Mesendoderm (in vitro differentiated cells): ENCODE measurements at regions not wholly inside any gene's neighbourhood (a gene's known extent, or its start where the extent isn't known, plus 50 kb on each side); places are given as distances from the start of the nearest gene placed in this dataset.
"Not testable (repeated sequence)": the region's sequence is repeated elsewhere in the genome, so short reads cannot be mapped to it uniquely, and the experiment has no call there.

ENCODE experiments used
- DNase-seq: peaks from one replicate; pipeline ENCODE4 v3.0.0; 2013
- H2AK5ac ChIP-seq: 2 replicates; pipeline ENCODE4 v1.6.1; 2013; ENCODE audit warnings: low read length, inconsistent platforms
- H2BK120ac ChIP-seq: 2 replicates; pipeline ENCODE4 v1.6.1; 2013; ENCODE audit warnings: low read depth, mild to moderate bottlenecking, low read length, moderate library complexity, mixed read lengths
- H2BK15ac ChIP-seq: replicated peaks from 2 replicates; pipeline ENCODE4 v1.6.1; 2013; ENCODE audit warnings: low read depth, mild to moderate bottlenecking, moderate library complexity
- H2BK5ac ChIP-seq: 2 replicates; pipeline ENCODE4 v1.6.1; 2013; ENCODE audit warnings: low read length, inconsistent platforms
- H3K18ac ChIP-seq: 2 replicates; pipeline ENCODE4 v1.6.1; 2013; ENCODE audit warnings: mild to moderate bottlenecking, low read length, mixed read lengths
- H3K23ac ChIP-seq: one replicate; pipeline ENCODE4 v1.6.1; 2013; ENCODE audit warnings: low read length
- H3K27ac ChIP-seq: 2 replicates; pipeline ENCODE4 v1.5.1; 2013; ENCODE audit warnings: low read depth, mild to moderate bottlenecking, inconsistent platforms, low read length, moderate library complexity
- H3K27me3 ChIP-seq: 2 replicates; pipeline ENCODE4 v1.6.1; 2013; ENCODE audit warnings: low read length, control low read depth, mild to moderate bottlenecking, inconsistent platforms; ENCODE audit not compliant: insufficient read depth, poor library complexity
- H3K36me3 ChIP-seq: 2 replicates; pipeline ENCODE4 v1.6.1; 2013; ENCODE audit warnings: low read length, inconsistent platforms; ENCODE audit not compliant: control insufficient read depth, insufficient read depth
- H3K4ac ChIP-seq: one replicate; pipeline ENCODE4 v1.6.1; 2013; ENCODE audit warnings: low read depth, mild to moderate bottlenecking, low read length, moderate library complexity
- H3K4me1 ChIP-seq: 2 replicates; pipeline ENCODE4 v1.6.1; 2013; ENCODE audit warnings: low read depth, low read length, inconsistent platforms; ENCODE audit not compliant: control insufficient read depth
- H3K4me2 ChIP-seq: 2 replicates; pipeline ENCODE4 v1.6.1; 2013; ENCODE audit warnings: low read length
- H3K4me3 ChIP-seq: 2 replicates; pipeline ENCODE4 v1.5.1; 2013; ENCODE audit warnings: mild to moderate bottlenecking, low read length
- H3K56ac ChIP-seq: one replicate; pipeline ENCODE4 v1.6.1; 2013; ENCODE audit warnings: low read length
- H3K79me1 ChIP-seq: 2 replicates; pipeline ENCODE4 v1.6.1; 2013; ENCODE audit warnings: low read length, inconsistent platforms
- H3K79me2 ChIP-seq: 2 replicates; pipeline ENCODE4 v1.6.1; 2013; ENCODE audit warnings: mild to moderate bottlenecking, low read length; ENCODE audit not compliant: control insufficient read depth, insufficient read depth
- H3K9ac ChIP-seq: 2 replicates; pipeline ENCODE4 v1.6.1; 2013; ENCODE audit warnings: low read length, inconsistent platforms
- H4K5ac ChIP-seq: one replicate; pipeline ENCODE4 v1.6.1; 2013; ENCODE audit warnings: low read length
- H4K8ac ChIP-seq: one replicate; pipeline ENCODE4 v1.6.1; 2013; ENCODE audit warnings: low read depth, mild to moderate bottlenecking, control low read depth, low read length, moderate library complexity
- WGBS: extraction: QIAGEN DNeasy Blood & Tissue Kit; methylation state at CpG from one replicate; pipeline ENCODE4 v1.1.7; 2013; ENCODE audit warnings: low lambda C conversion rate, missing lambda C conversion rate; ENCODE audit not compliant: insufficient coverage; ENCODE audit errors: extremely low coverage; 5-methylcytosine and 5-hydroxymethylcytosine counted together

GRCh38 chr22:46034480-46034879 is 57.5 kb upstream of the WNT7B start:
- H4K5ac ChIP-seq, H3K4me1 ChIP-seq, H3K79me1 ChIP-seq, H3K4me2 ChIP-seq, H4K8ac ChIP-seq, H3K27me3 ChIP-seq, H3K4me3 ChIP-seq, DNase-seq, H3K36me3 ChIP-seq, H3K23ac ChIP-seq, H2BK15ac ChIP-seq, H3K9ac ChIP-seq, H3K79me2 ChIP-seq, H2BK120ac ChIP-seq, H3K56ac ChIP-seq, H2AK5ac ChIP-seq, H3K4ac ChIP-seq, H3K18ac ChIP-seq, H3K27ac ChIP-seq, H2BK5ac ChIP-seq: not testable (repeated sequence)
- no CpG with 5 or more reads among the region's 5 CpGs for WGBS

GRCh38 chr22:46035380-46035741 is 58.4 kb upstream of the WNT7B start:
- H4K5ac ChIP-seq = no peak overlapping the region
- peak overlapping the region; percentile 73 for H3K4me2 ChIP-seq
- no peak overlapping the region for H2BK15ac ChIP-seq
- no CpG with 5 or more reads among the region's 16 CpGs for WGBS
- H3K27ac ChIP-seq = no peak overlapping the region
- no peaks in the 10 kb centered on the region for H3K27me3 ChIP-seq
- H3K56ac ChIP-seq = peak overlapping the region; percentile 76
- no peaks in the 10 kb centered on the region for H3K79me2 ChIP-seq
- no peak overlapping the region for H2BK5ac ChIP-seq
- no peak overlapping the region for H3K18ac ChIP-seq
- no peak overlapping the region for H2BK120ac ChIP-seq
- no peak overlapping the region for H4K8ac ChIP-seq
- H3K4me3 ChIP-seq = peak overlapping the region; percentile 65
- no peak overlapping the region for H3K4ac ChIP-seq
- peak overlapping the region; percentile 85 for H3K9ac ChIP-seq
- H3K79me1 ChIP-seq = no peaks in the 10 kb centered on the region
- no peak for DNase-seq
- H3K23ac ChIP-seq = no peak overlapping the region
- no peaks in the 10 kb centered on the region for H3K4me1 ChIP-seq
- no peaks in the 10 kb centered on the region for H3K36me3 ChIP-seq
- H2AK5ac ChIP-seq = no peak overlapping the region

GRCh38 chr22:46035742-46036557 is 59.0 kb upstream of the WNT7B start:
- no peaks in the 10 kb centered on the region for H3K27me3 ChIP-seq
- H3K27ac ChIP-seq = no peak overlapping the region
- H3K36me3 ChIP-seq = no peaks in the 10 kb centered on the region

GRCh38 chr22:46036558-46037408 is 59.8 kb upstream of the WNT7B start:
- Histone ChIP-seq H3K4me1 (no peaks in the 10 kb centered on the region), H3K4me2 (peak overlapping the region; percentile 85), H3K27me3 (no peaks in the 10 kb centered on the region), H4K8ac (no peak overlapping the region), H3K79me1 (no peaks in the 10 kb centered on the region), H2BK15ac (no peak overlapping the region), H3K56ac (peak overlapping the region; percentile 95), H3K23ac (no peak overlapping the region), H2BK120ac (no peak overlapping the region), H3K4me3 (peak overlapping the region; percentile 56), H4K5ac (no peak overlapping the region), H3K27ac (no peak overlapping the region), H2AK5ac (no peak overlapping the region), H3K18ac (no peak overlapping the region), H3K36me3 (no peaks in the 10 kb centered on the region), H3K4ac (no peak overlapping the region), H3K9ac (peak overlapping the region; percentile 83), H2BK5ac (no peak overlapping the region), H3K79me2 (no peaks in the 10 kb centered on the region)
- peak; percentile 83 for DNase-seq
- no CpG with 5 or more reads among the region's 18 CpGs for WGBS

More at GRCh38 chr22:46035742-46036557, 59.0 kb upstream of the WNT7B start:
- peak overlapping the region; percentile 56 for H3K4me3 ChIP-seq
- H4K5ac ChIP-seq = no peak overlapping the region
- H4K8ac ChIP-seq = peak overlapping the region; percentile 100
- no peaks in the 10 kb centered on the region for H3K79me1 ChIP-seq
- H3K18ac ChIP-seq = peak overlapping the region; percentile 77
- H3K4ac ChIP-seq = no peak overlapping the region
- peak overlapping the region; percentile 83 for H3K9ac ChIP-seq
- peak overlapping the region; percentile 85 for H3K4me2 ChIP-seq
- no peaks in the 10 kb centered on the region for H3K4me1 ChIP-seq
- no peak overlapping the region for H2AK5ac ChIP-seq
- H3K79me2 ChIP-seq = no peaks in the 10 kb centered on the region
- H3K23ac ChIP-seq = no peak overlapping the region
- no peak overlapping the region for H2BK120ac ChIP-seq
- DNase-seq = peak; percentile 99
- H2BK5ac ChIP-seq = no peak overlapping the region
- H3K56ac ChIP-seq = peak overlapping the region; percentile 95
- H2BK15ac ChIP-seq = no peak overlapping the region
- no CpG with 5 or more reads among the region's 84 CpGs for WGBS

GRCh38 chr22:46038174-46038487 is 61.2 kb upstream of the WNT7B start:
- no peak overlapping the region for H2AK5ac ChIP-seq
- H4K5ac ChIP-seq = no peak overlapping the region
- no peak for DNase-seq
- WGBS = no CpG with 5 or more reads among the region's 2 CpGs
- no peak overlapping the region for H3K18ac ChIP-seq
- H2BK5ac ChIP-seq = no peak overlapping the region
- H3K23ac ChIP-seq = no peak overlapping the region
- no peak overlapping the region for H2BK15ac ChIP-seq
- no peak overlapping the region for H3K9ac ChIP-seq
- H3K79me2 ChIP-seq = no peaks in the 10 kb centered on the region
- no peaks in the 10 kb centered on the region for H3K27me3 ChIP-seq
- H2BK120ac ChIP-seq = no peak overlapping the region
- H3K79me1 ChIP-seq = no peaks in the 10 kb centered on the region
- H3K56ac ChIP-seq = no peak overlapping the region
- no peaks in the 10 kb centered on the region for H3K36me3 ChIP-seq
- no peak overlapping the region for H3K4ac ChIP-seq
- H3K4me3 ChIP-seq = no peak overlapping the region
- H3K4me2 ChIP-seq = no peak overlapping the region
- H4K8ac ChIP-seq = no peak overlapping the region
- H3K4me1 ChIP-seq = no peaks in the 10 kb centered on the region
- H3K27ac ChIP-seq = no peak overlapping the region
